Lower lobe of right lung (tissue), 2 donors: ENCODE measurements at regions not wholly inside any gene's neighbourhood (a gene's known extent, or its start where the extent isn't known, plus 50 kb on each side); places are given as distances from the start of the nearest gene placed in this dataset.

Experiments used
- ATAC-seq, 2 donors: fragments of 200-7000 bp; cut with Tn5 transposase; one replicate each; pipeline ENCODE4 v1.9.1; 2020 to 2022; ENCODE audit warnings: mild to moderate bottlenecking in 2 of 2, moderate library complexity in 2 of 2
- DNase-seq: peaks from one replicate; pipeline ENCODE4 v3.0.0-alpha.2; 2020
- H3K27ac ChIP-seq: fragments of 200-600 bp; one replicate; pipeline ENCODE4 v1.8.0; 2022
- H3K27me3 ChIP-seq: fragments of 200-600 bp; one replicate; pipeline ENCODE4 v1.8.0; 2022; ENCODE audit warnings: low read depth
- H3K36me3 ChIP-seq: fragments of 200-600 bp; one replicate; pipeline ENCODE4 v1.8.0; 2022; ENCODE audit warnings: mild to moderate bottlenecking
- H3K4me1 ChIP-seq: fragments of 200-600 bp; one replicate; pipeline ENCODE4 v1.8.0; 2022
- H3K4me3 ChIP-seq: fragments of 200-600 bp; one replicate; pipeline ENCODE4 v1.8.0; 2022; ENCODE audit warnings: mild to moderate bottlenecking
- H3K9me3 ChIP-seq: fragments of 200-600 bp; one replicate; pipeline ENCODE4 v1.8.0; 2022
- intact Hi-C: fragments of 100-400 bp; cut with DNase I; formaldehyde crosslinking; loops from one replicate; pipeline ENCODE4 v1.11.0; 2022
- TF ChIP-seq, protein P1 (sequence below): fragments of 200-600 bp; IDR thresholded peaks from one replicate; pipeline ENCODE4 v1.8.0; 2022; ENCODE audit warnings: antibody characterized with exemption, mild to moderate bottlenecking
- donor health status: DM: no; HTN: yes; CAD: no; lungs with severe emphysema.

DNA sequence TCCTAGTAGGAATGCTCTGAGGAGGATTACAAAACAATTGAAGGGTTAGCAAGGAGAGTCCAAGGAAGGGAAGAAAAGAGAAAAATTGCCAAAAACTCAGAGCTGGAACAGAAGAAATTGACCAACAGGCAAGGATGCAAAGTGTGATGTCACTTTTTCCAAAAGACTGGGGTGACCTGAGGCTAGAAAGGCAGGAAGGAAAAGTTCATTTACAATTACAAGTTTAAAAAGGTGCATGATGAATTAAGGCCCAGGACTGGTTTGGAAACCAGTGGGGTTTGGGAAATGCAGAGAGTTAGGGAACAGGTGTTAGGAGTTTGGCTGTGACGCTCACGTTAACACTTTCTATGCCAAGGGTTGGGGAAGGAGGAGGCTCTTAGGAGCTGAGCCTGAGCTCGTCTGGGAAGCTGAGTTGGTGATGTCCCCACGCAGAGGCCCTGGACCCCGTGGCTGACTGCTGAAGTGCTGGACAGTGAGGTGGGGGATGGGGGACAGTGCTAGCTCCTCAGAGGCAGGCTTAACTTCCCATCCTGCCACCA is 92.6 kb upstream of the PODXL start:
- ATAC-seq, result peak in 1 of 2 donors; percentile 16
- Histone ChIP-seq H3K9me3 (no peaks in the 10 kb centered on the region), H3K4me3 (no peak overlapping the region), H3K27ac (peak overlapping the region; percentile 24), H3K36me3 (no peaks in the 10 kb centered on the region), H3K4me1 (no peaks in the 10 kb centered on the region), H3K27me3 (no peaks in the 10 kb centered on the region)
- TF ChIP-seq, protein P1, sequence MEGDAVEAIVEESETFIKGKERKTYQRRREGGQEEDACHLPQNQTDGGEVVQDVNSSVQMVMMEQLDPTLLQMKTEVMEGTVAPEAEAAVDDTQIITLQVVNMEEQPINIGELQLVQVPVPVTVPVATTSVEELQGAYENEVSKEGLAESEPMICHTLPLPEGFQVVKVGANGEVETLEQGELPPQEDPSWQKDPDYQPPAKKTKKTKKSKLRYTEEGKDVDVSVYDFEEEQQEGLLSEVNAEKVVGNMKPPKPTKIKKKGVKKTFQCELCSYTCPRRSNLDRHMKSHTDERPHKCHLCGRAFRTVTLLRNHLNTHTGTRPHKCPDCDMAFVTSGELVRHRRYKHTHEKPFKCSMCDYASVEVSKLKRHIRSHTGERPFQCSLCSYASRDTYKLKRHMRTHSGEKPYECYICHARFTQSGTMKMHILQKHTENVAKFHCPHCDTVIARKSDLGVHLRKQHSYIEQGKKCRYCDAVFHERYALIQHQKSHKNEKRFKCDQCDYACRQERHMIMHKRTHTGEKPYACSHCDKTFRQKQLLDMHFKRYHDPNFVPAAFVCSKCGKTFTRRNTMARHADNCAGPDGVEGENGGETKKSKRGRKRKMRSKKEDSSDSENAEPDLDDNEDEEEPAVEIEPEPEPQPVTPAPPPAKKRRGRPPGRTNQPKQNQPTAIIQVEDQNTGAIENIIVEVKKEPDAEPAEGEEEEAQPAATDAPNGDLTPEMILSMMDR, result no peak
- no peak for DNase-seq
- intact Hi-C loops, result no loop called here

DNA sequence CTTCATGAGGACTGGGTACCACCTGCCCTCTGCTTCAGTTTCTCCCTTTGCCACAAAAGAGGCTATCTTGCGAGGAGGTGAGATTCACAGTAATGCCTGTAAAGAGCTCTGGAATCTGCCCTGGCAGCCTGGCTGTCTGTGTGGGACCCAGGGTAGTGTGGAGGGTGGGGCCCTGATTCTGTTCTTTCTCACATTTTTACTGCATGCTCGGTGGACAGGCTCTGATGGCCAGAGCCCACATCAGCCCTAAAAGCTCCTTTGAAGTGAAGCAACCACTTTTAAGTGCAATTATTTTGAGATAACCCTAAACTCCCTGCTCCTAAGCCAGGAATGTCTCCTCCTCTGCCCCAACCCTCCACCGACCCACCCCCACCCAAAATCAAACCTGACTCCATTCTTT is 92.1 kb upstream of the PODXL start:
- DNase-seq, result no peak
- intact Hi-C loops, result no loop called here
- no peak for ATAC-seq
- TF ChIP-seq, protein P1, result no peak
- Histone ChIP-seq H3K27me3 (no peaks in the 10 kb centered on the region), H3K4me3 (no peak overlapping the region), H3K4me1 (no peaks in the 10 kb centered on the region), H3K9me3 (no peaks in the 10 kb centered on the region), H3K27ac (no peak overlapping the region), H3K36me3 (no peaks in the 10 kb centered on the region)

DNA sequence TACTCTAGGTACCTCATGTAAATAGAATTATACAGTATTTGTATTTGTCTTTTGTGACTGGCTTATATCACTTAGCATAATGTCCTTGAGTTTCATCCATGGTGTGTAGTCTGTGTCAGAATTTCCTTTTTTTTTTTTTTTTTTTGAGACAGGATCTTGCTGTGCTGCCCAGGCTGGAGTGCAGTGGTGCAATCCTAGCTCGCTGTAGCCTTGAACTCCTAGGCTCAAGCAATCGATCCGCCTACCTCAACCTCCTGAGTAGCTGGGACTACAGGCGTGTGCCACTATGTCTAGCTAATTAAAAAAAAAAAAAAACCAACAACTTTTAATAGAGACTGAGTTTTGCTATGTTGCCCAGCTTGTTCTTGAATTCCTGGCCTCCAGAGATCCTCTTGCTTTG is 89.8 kb upstream of the PODXL start:
- ATAC-seq (no peak), DNase-seq (no peak)
- TF ChIP-seq, protein P1, result no peak
- intact Hi-C loops, result no loop called here
- H3K9me3 ChIP-seq, result no peaks in the 10 kb centered on the region
- no peak overlapping the region for H3K27ac ChIP-seq
- no peaks in the 10 kb centered on the region for H3K4me1 ChIP-seq
- H3K4me3 ChIP-seq, result no peak overlapping the region
- no peaks in the 10 kb centered on the region for H3K27me3 ChIP-seq
- H3K36me3 ChIP-seq, result no peaks in the 10 kb centered on the region

DNA sequence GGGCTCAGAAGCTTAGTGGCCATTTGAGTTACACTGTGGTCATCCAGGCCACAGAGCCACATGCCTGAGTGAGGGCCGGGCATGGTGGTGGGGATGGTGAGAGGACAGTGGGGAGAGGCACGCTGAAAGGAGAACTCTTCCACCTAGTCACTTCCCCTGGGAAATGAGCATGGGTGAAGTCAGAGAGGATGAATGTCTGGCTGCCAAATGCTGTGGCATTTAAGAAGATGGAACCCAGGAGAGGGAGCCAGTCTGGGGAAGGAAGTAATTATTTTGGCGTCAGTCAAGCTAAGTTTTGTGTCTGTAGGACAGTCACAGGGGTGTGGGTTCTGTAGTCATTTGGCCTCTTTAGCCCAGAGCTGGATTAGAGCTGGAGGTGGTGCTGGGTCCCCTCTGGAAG is 86.0 kb upstream of the PODXL start:
- DNase-seq (no peak), ATAC-seq (no peak)
- no peaks in the 10 kb centered on the region for H3K36me3 ChIP-seq
- H3K4me3 ChIP-seq, result no peak overlapping the region
- no peaks in the 10 kb centered on the region for H3K27me3 ChIP-seq
- intact Hi-C loops, result no loop called here
- H3K9me3 ChIP-seq, result no peaks in the 10 kb centered on the region
- H3K27ac ChIP-seq, result no peak overlapping the region
- TF ChIP-seq, protein P1, result no peak
- no peaks in the 10 kb centered on the region for H3K4me1 ChIP-seq

DNA sequence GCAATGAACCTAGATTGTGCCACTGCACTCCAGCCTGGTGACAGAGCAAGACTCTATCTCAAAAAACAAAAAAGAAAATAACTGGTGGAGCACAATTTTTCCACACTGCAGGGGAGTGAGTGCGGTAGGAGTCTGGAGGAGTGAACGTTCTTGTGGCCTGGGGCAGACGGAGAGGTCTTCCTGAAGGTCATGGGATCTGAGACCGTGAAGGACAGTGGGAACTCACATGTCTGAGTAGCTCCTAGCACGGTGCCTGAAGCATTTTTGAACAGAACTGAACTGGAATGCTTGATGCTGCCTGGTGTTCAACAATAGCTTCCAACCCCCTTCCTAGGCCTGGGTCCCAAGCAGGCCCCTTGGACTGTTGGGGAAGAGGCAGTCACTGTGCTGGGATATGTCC is 84.3 kb upstream of the PODXL start:
- Histone ChIP-seq H3K4me1 (no peaks in the 10 kb centered on the region), H3K36me3 (no peaks in the 10 kb centered on the region), H3K4me3 (no peak overlapping the region), H3K9me3 (no peaks in the 10 kb centered on the region), H3K27me3 (no peaks in the 10 kb centered on the region), H3K27ac (no peak overlapping the region)
- no peak for ATAC-seq
- DNase-seq, result no peak
- TF ChIP-seq, protein P1, result no peak
- intact Hi-C loops, result no loop called here
